ENCODE measurements at regions not wholly inside any gene's neighbourhood (a gene's known extent, or its start where the extent isn't known, plus 50 kb on each side); places are given as distances from the start of the nearest gene placed in this dataset.

- TF ChIP-seq POLR2AphosphoS5 (IDR thresholded peaks at IDR 0.05) (no peak), CTCF (IDR thresholded peaks at IDR 0.05 in 8 of 11, conservative IDR thresholded peaks at IDR 0.05 in 3 of 11) (no peak), POLR2A (IDR thresholded peaks at IDR 0.05) (no peak)
These were observed 736.9 kb downstream of the BRD1 start for GRCh38 chr22:49090853-49091135.

All from spleen (tissue), 7 donors.